ENCODE measurements at regions not wholly inside any gene's neighbourhood (a gene's known extent, or its start where the extent isn't known, plus 50 kb on each side); places are given as distances from the start of the nearest gene placed in this dataset.
A peak's percentile ranks its signal among the peaks of the same experiment; 100 is the strongest.

GRCh38 chr18:75554644-75555185 lies 127.2 kb upstream of the SMIM21 start:
- 46% methylated on average over 2 of the region's 2 CpGs for WGBS
- DNase-seq (ENCODE audit: extremely low spot score), result no peak
- H3K4me1 ChIP-seq, result no peaks in the 10 kb centered on the region
- intact Hi-C loops (cut with DNase I), result no loop called here
- H3K9me3 ChIP-seq, result no peaks in the 10 kb centered on the region
- H3K27me3 ChIP-seq, result peaks cover 0 to 6% (median 0%) of the 10 kb centered on the region in 4 donors
- H3K36me3 ChIP-seq, result no peaks in the 10 kb centered on the region
- H3K27ac ChIP-seq (replicated peaks in 1 of 4), result no peak overlapping the region
- no peak for TF ChIP-seq POLR2A (IDR thresholded peaks at IDR 0.05; ENCODE audit: low read depth)
- no peak for TF ChIP-seq EP300 (IDR thresholded peaks at IDR 0.05)
- no peak for TF ChIP-seq CTCF (IDR thresholded peaks at IDR 0.05)
- TF ChIP-seq POLR2AphosphoS5 (IDR thresholded peaks at IDR 0.05), result no peak
- H3K4me3 ChIP-seq, result no peak overlapping the region

- Histone ChIP-seq H3K27me3 (peaks cover 0 to 11% (median 0%) of the 10 kb centered on the region in 4 donors), H3K4me1 (no peaks in the 10 kb centered on the region), H3K9me3 (no peaks in the 10 kb centered on the region), H3K4me3 (no peak overlapping the region), H3K27ac (replicated peaks in 1 of 4) (no peak overlapping the region), H3K36me3 (no peaks in the 10 kb centered on the region)
- peak; percentile 87 for DNase-seq (ENCODE audit: extremely low spot score)
- intact Hi-C loops (cut with DNase I), result no loop called here
- no peak for TF ChIP-seq POLR2AphosphoS5 (IDR thresholded peaks at IDR 0.05)
- no peak for TF ChIP-seq EP300 (IDR thresholded peaks at IDR 0.05)
- no peak for TF ChIP-seq CTCF (IDR thresholded peaks at IDR 0.05)
- no peak for TF ChIP-seq POLR2A (IDR thresholded peaks at IDR 0.05; ENCODE audit: low read depth)
- 87% methylated on average over 7 of the region's 7 CpGs for WGBS
Measured at GRCh38 chr18:75554176-75554575, 126.7 kb upstream of the SMIM21 start.

- 86% methylated on average over 8 of the region's 8 CpGs for WGBS
- Histone ChIP-seq H3K4me1 (no peaks in the 10 kb centered on the region), H3K27ac (replicated peaks in 1 of 4) (no peak overlapping the region), H3K27me3 (peaks cover 0 to 12% (median 0%) of the 10 kb centered on the region in 4 donors), H3K9me3 (no peaks in the 10 kb centered on the region), H3K36me3 (no peaks in the 10 kb centered on the region), H3K4me3 (no peak overlapping the region)
- intact Hi-C loops (cut with DNase I), result no loop called here
- DNase-seq (ENCODE audit: extremely low spot score), result peak; percentile 60
- TF ChIP-seq EP300 (IDR thresholded peaks at IDR 0.05) (no peak), CTCF (IDR thresholded peaks at IDR 0.05) (no peak), POLR2AphosphoS5 (IDR thresholded peaks at IDR 0.05) (no peak), POLR2A (IDR thresholded peaks at IDR 0.05; ENCODE audit: low read depth) (no peak)
Measured at GRCh38 chr18:75553021-75553420, 125.5 kb upstream of the SMIM21 start.

- Histone ChIP-seq H3K27me3 (peaks cover 0 to 15% (median 0%) of the 10 kb centered on the region in 4 donors), H3K36me3 (no peaks in the 10 kb centered on the region), H3K9me3 (no peaks in the 10 kb centered on the region), H3K4me3 (no peak overlapping the region), H3K4me1 (no peaks in the 10 kb centered on the region), H3K27ac (replicated peaks in 1 of 4) (no peak overlapping the region)
- WGBS, result 61% methylated on average over 4 of the region's 4 CpGs
- no peak for TF ChIP-seq POLR2A (IDR thresholded peaks at IDR 0.05; ENCODE audit: low read depth)
- TF ChIP-seq POLR2AphosphoS5 (IDR thresholded peaks at IDR 0.05), result no peak
- no peak for TF ChIP-seq EP300 (IDR thresholded peaks at IDR 0.05)
- no peak for TF ChIP-seq CTCF (IDR thresholded peaks at IDR 0.05)
- intact Hi-C loops (cut with DNase I), result no loop called here
- DNase-seq (ENCODE audit: extremely low spot score), result peak; percentile 83
Measured at GRCh38 chr18:75551071-75551470, 123.6 kb upstream of the SMIM21 start.

GRCh38 chr18:75548353-75548905 lies 120.9 kb upstream of the SMIM21 start:
- H3K27me3 ChIP-seq, result peaks cover 0 to 15% (median 0%) of the 10 kb centered on the region in 4 donors

More at GRCh38 chr18:75548353-75548905, 120.9 kb upstream of the SMIM21 start:
- Histone ChIP-seq H3K27ac (replicated peaks in 1 of 4) (no peak overlapping the region), H3K4me3 (no peak overlapping the region), H3K36me3 (no peaks in the 10 kb centered on the region), H3K4me1 (no peaks in the 10 kb centered on the region), H3K9me3 (no peaks in the 10 kb centered on the region)
- TF ChIP-seq CTCF (IDR thresholded peaks at IDR 0.05) (no peak), EP300 (IDR thresholded peaks at IDR 0.05) (no peak), POLR2A (IDR thresholded peaks at IDR 0.05; ENCODE audit: low read depth) (no peak), POLR2AphosphoS5 (IDR thresholded peaks at IDR 0.05) (no peak)
- intact Hi-C loops (cut with DNase I), result no loop called here
- 63% methylated on average over 8 of the region's 10 CpGs for WGBS
- DNase-seq (ENCODE audit: extremely low spot score), result peak; percentile 14
